ENCODE measurements at regions not wholly inside any gene's neighbourhood (a gene's known extent, or its start where the extent isn't known, plus 50 kb on each side); places are given as distances from the start of the nearest gene placed in this dataset.

- H3K9ac ChIP-seq = no peak overlapping the region
- H3K36me3 ChIP-seq = no peaks in the 10 kb centered on the region
- H4K20me1 ChIP-seq = no peaks in the 10 kb centered on the region
- peaks cover 0 to 5% (median 0%) of the 10 kb centered on the region in 11 experiments; a peak in 1 of 22 replicates for H3K9me3 ChIP-seq (replicated peaks in 1 of 11)
- no peak overlapping the region for H3K4me3 ChIP-seq
- H3K4me2 ChIP-seq = no peak overlapping the region
- no peak for TF ChIP-seq Cebpa-rat (IDR thresholded peaks at IDR 0.05)
- no peaks in the 10 kb centered on the region for H3K27me3 ChIP-seq
- no peak overlapping the region for H3K27ac ChIP-seq
- H3K4me1 ChIP-seq = peaks cover 0 to 10% (median 6%) of the 10 kb centered on the region in 10 experiments; a peak in 9 of 20 replicates
Observed at GRCh38 chr9:90948156-90948555, 146.5 kb downstream of the SYK start.

DNA sequence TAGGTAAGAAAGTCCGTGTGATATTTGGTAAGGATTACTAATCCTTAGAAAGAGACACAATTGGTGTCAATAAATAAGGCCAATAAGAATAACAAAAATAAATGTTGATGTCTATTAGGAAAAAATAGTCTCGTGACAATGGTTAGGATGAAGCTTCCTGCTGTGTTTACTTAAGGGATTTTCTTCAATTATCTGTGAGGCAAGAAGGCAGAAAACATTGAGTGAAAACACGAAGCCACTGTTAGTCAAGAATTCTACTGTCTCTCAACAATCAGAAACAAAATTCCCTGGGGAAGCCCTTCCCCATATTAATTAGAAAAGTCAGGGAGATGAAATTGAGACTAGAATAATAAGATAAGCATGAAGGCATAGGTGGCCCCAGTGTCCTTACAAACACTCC is 149.0 kb downstream of the SYK start:
- H4K20me1 ChIP-seq = no peaks in the 10 kb centered on the region
- H3K4me2 ChIP-seq = no peak overlapping the region
- no peak for TF ChIP-seq Cebpa-rat (IDR thresholded peaks at IDR 0.05)
- H3K27me3 ChIP-seq = no peaks in the 10 kb centered on the region
- H3K36me3 ChIP-seq = no peaks in the 10 kb centered on the region
- H3K27ac ChIP-seq = no peak overlapping the region
- no peak overlapping the region for H3K9ac ChIP-seq
- H3K4me1 ChIP-seq = peaks cover 0 to 15% (median 6%) of the 10 kb centered on the region in 10 experiments; a peak in 7 of 20 replicates
- H3K9me3 ChIP-seq (replicated peaks in 1 of 11) = peaks cover 0 to 14% (median 7%) of the 10 kb centered on the region in 11 experiments; a peak in 10 of 22 replicates
- no peak overlapping the region for H3K4me3 ChIP-seq

- Histone ChIP-seq H3K4me2 (no peak overlapping the region), H3K9me3 (replicated peaks in 1 of 11) (peaks cover 0 to 22% (median 8%) of the 10 kb centered on the region in 11 experiments; a peak in 12 of 22 replicates), H3K36me3 (no peaks in the 10 kb centered on the region), H3K4me1 (peaks cover 0 to 15% (median 6%) of the 10 kb centered on the region in 10 experiments; a peak in 7 of 20 replicates), H3K27me3 (no peaks in the 10 kb centered on the region), H4K20me1 (no peaks in the 10 kb centered on the region), H3K27ac (no peak overlapping the region), H3K4me3 (no peak overlapping the region), H3K9ac (no peak overlapping the region)
- no peak for TF ChIP-seq Cebpa-rat (IDR thresholded peaks at IDR 0.05)
Observed at GRCh38 chr9:90953200-90953599, 151.6 kb downstream of the SYK start.

DNA sequence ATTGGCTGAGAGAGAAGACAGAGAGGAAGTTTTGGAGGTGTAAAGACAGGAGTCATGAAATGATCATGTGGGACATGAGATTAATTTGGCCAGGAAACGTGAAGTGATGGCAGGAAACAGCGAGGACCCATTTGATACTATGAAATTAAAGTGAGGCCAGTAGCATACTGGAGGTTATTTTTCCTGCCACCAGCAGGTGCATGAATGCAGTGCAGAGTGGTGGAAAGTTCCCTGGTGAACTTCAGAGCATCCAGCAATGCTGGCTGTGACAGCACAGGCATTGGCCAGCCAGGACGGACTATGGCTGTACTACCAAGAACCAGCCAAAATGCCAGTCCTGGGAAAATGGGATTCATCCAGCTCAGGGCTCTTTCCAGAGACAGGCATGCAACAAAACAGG is 152.2 kb downstream of the SYK start:
- H3K4me2 ChIP-seq = no peak overlapping the region
- H3K9ac ChIP-seq = no peak overlapping the region
- no peaks in the 10 kb centered on the region for H3K27me3 ChIP-seq
- no peaks in the 10 kb centered on the region for H3K36me3 ChIP-seq
- H4K20me1 ChIP-seq = no peaks in the 10 kb centered on the region
- no peak overlapping the region for H3K4me3 ChIP-seq
- no peak overlapping the region for H3K27ac ChIP-seq
- TF ChIP-seq Cebpa-rat (IDR thresholded peaks at IDR 0.05) = no peak
- peaks cover 0 to 15% (median 6%) of the 10 kb centered on the region in 10 experiments; a peak in 7 of 20 replicates for H3K4me1 ChIP-seq
- peaks cover 0 to 22% (median 8%) of the 10 kb centered on the region in 11 experiments; a peak in 12 of 22 replicates for H3K9me3 ChIP-seq (replicated peaks in 1 of 11)

DNA sequence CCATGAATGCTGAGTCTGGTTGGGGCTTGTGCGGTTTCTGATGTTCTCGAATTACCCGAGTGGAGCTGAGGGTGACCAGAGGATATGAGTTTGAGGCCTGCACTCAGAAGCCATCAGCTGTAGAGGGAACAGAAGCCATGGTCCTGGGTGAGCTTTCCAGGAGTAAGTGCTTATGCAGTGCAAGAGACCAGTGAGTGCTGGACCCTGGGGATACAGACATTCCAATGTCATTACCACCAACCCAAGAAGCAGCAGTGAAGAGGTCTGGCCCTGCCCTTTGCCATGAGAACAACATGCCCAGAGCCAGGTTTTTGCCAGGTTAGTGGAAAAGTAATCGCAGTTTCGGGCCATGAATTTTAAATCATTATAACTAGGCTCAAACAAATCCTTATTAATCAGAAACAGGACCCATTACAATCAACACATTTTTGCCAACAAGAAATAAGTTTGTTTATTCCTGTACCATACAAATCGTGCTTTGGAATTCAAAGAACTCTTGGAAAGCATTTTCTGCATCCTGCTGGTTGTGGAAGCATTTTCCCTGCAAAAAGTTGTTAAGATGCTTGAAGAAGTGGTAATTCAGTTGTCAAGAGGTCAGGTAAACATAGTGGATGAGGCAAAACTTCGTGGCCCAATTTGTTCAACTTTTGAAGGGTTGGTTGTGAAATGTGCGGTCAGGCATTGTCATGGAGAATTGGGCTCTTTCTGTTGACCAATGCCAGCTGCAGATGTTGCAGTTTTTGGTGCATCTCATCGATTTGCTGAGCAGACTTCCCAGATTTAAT is 154.6 kb downstream of the SYK start:
- Histone ChIP-seq H3K27ac (no peak overlapping the region), H3K4me2 (no peak overlapping the region), H3K4me1 (peaks cover 0 to 20% (median 13%) of the 10 kb centered on the region in 10 experiments; a peak in 16 of 20 replicates), H3K9ac (no peak overlapping the region), H3K36me3 (no peaks in the 10 kb centered on the region), H3K4me3 (no peak overlapping the region), H3K27me3 (no peaks in the 10 kb centered on the region), H3K9me3 (replicated peaks in 1 of 11) (peaks cover 0 to 22% (median 7%) of the 10 kb centered on the region in 11 experiments; a peak in 12 of 22 replicates), H4K20me1 (no peaks in the 10 kb centered on the region)
- TF ChIP-seq Cebpa-rat (IDR thresholded peaks at IDR 0.05) = no peak

- peaks cover 12 to 36% (median 22%) of the 10 kb centered on the region in 11 experiments for H3K9me3 ChIP-seq (replicated peaks in 1 of 11)
- no peak overlapping the region for H3K9ac ChIP-seq
- no peak overlapping the region for H3K4me3 ChIP-seq
- H3K27me3 ChIP-seq = no peaks in the 10 kb centered on the region
- H3K36me3 ChIP-seq = no peaks in the 10 kb centered on the region
- H3K27ac ChIP-seq = no peak overlapping the region
- H3K4me1 ChIP-seq = peaks cover 0 to 41% (median 34%) of the 10 kb centered on the region in 10 experiments; a peak in 16 of 20 replicates
- H3K4me2 ChIP-seq = no peak overlapping the region
- no peaks in the 10 kb centered on the region for H4K20me1 ChIP-seq
- TF ChIP-seq Cebpa-rat (IDR thresholded peaks at IDR 0.05) = no peak
Observed at GRCh38 chr9:90958328-90958727, 156.7 kb downstream of the SYK start.

GRCh38 chr9:90960941-90961340 is 159.3 kb downstream of the SYK start:
- Histone ChIP-seq H3K4me1 (peaks cover 19 to 61% (median 60%) of the 10 kb centered on the region in 10 experiments), H3K9me3 (replicated peaks in 1 of 11) (peaks cover 6 to 23% (median 17%) of the 10 kb centered on the region in 11 experiments; a peak in 21 of 22 replicates), H3K36me3 (no peaks in the 10 kb centered on the region), H4K20me1 (no peaks in the 10 kb centered on the region), H3K27me3 (no peaks in the 10 kb centered on the region), H3K4me2 (peak overlapping the region in 9 of 11 experiments; percentile 23 to 84 (median 61); a peak in 17 of 22 replicates), H3K4me3 (no peak overlapping the region), H3K27ac (peak overlapping the region in 8 of 11 experiments; percentile 45 to 82 (median 80); a peak in 15 of 22 replicates), H3K9ac (peak overlapping the region in 3 of 11 experiments; percentile 18 to 34 (median 21); a peak in 4 of 22 replicates)
- peak in 4 of 11 experiments; percentile 22 to 70 (median 48); a peak in 3 of 22 replicates for TF ChIP-seq Cebpa-rat (IDR thresholded peaks at IDR 0.05)

DNA sequence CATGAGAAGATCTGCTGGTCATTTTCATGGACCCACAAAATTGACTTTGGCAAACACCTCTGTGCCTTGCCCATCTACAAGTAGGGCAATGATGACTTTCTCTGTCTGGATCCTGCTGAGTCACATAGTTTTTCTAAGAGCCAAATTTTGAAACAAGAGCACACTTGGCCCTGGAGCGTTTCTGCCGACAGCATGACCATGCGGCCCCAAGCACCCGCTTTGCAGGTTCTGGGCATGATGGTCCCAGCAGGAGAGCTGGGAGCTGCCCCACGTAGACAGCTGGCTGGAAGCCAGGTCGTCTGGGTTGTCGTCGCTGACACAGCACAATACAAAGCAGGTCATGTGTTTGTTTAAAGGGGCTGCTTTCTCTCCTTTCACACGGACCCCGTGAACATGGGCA is 159.8 kb downstream of the SYK start:
- no peaks in the 10 kb centered on the region for H3K36me3 ChIP-seq
- peak overlapping the region in 9 of 11 experiments; percentile 23 to 84 (median 61); a peak in 17 of 22 replicates for H3K4me2 ChIP-seq
- H4K20me1 ChIP-seq = no peaks in the 10 kb centered on the region
- no peak for TF ChIP-seq Cebpa-rat (IDR thresholded peaks at IDR 0.05)
- no peaks in the 10 kb centered on the region for H3K27me3 ChIP-seq
- H3K9ac ChIP-seq = peak overlapping the region in 3 of 11 experiments; percentile 18 to 34 (median 21); a peak in 3 of 22 replicates
- no peak overlapping the region for H3K4me3 ChIP-seq
- H3K9me3 ChIP-seq (replicated peaks in 1 of 11) = peaks cover 6 to 22% (median 14%) of the 10 kb centered on the region in 11 experiments; a peak in 21 of 22 replicates
- peaks cover 24 to 66% (median 64%) of the 10 kb centered on the region in 10 experiments for H3K4me1 ChIP-seq
- H3K27ac ChIP-seq = peak overlapping the region in 8 of 11 experiments; percentile 45 to 82 (median 80); a peak in 15 of 22 replicates
